ENCODE measurements at regions not wholly inside any gene's neighbourhood (a gene's known extent, or its start where the extent isn't known, plus 50 kb on each side); places are given as distances from the start of the nearest gene placed in this dataset.

DNA sequence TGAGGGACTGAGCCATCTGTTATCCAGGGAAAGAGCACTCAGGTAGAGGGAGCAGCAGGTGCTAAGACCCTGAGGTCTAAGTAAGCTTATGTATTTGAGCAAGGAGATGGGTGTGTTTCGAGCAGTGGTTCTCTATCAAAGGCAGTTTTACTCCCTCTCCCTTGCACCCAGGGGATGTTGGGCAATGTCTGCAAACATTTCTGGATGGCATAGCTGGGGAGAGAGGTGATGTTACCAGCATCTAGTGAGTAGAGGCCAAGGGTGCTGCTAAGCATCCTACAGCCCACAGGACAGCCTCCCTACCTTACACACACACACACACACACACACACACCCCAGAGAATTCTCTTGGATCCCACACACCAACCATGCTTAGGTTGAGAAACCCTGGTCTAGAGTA is 221.0 kb upstream of the PWP1 start:
- TF ChIP-seq, protein P1, sequence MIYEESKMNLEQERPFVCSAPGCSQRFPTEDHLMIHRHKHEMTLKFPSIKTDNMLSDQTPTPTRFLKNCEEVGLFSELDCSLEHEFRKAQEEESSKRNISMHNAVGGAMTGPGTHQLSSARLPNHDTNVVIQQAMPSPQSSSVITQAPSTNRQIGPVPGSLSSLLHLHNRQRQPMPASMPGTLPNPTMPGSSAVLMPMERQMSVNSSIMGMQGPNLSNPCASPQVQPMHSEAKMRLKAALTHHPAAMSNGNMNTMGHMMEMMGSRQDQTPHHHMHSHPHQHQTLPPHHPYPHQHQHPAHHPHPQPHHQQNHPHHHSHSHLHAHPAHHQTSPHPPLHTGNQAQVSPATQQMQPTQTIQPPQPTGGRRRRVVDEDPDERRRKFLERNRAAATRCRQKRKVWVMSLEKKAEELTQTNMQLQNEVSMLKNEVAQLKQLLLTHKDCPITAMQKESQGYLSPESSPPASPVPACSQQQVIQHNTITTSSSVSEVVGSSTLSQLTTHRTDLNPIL (CRISPR knock-in tag; IDR thresholded peaks at IDR 0.05; ENCODE audit: low read depth): no peak
- TF ChIP-seq ARNTL (CRISPR knock-in tag; IDR thresholded peaks at IDR 0.05; ENCODE audit: borderline replicate concordance, low read depth) (no peak), TCF4 (CRISPR knock-in tag; IDR thresholded peaks at IDR 0.05; ENCODE audit: borderline replicate concordance) (no peak), BACH2 (CRISPR knock-in tag; IDR thresholded peaks at IDR 0.05; ENCODE audit: borderline replicate concordance) (no peak), ZFP3 (CRISPR knock-in tag; IDR thresholded peaks at IDR 0.05) (no peak), ZNF70 (CRISPR knock-in tag; IDR thresholded peaks at IDR 0.05) (no peak), ZNF565 (CRISPR knock-in tag; conservative IDR thresholded peaks at IDR 0.05; ENCODE audit: low read depth) (no peak), PPARA (CRISPR knock-in tag; IDR thresholded peaks at IDR 0.05; ENCODE audit: borderline replicate concordance) (no peak)
- TF ChIP-seq, protein P2, sequence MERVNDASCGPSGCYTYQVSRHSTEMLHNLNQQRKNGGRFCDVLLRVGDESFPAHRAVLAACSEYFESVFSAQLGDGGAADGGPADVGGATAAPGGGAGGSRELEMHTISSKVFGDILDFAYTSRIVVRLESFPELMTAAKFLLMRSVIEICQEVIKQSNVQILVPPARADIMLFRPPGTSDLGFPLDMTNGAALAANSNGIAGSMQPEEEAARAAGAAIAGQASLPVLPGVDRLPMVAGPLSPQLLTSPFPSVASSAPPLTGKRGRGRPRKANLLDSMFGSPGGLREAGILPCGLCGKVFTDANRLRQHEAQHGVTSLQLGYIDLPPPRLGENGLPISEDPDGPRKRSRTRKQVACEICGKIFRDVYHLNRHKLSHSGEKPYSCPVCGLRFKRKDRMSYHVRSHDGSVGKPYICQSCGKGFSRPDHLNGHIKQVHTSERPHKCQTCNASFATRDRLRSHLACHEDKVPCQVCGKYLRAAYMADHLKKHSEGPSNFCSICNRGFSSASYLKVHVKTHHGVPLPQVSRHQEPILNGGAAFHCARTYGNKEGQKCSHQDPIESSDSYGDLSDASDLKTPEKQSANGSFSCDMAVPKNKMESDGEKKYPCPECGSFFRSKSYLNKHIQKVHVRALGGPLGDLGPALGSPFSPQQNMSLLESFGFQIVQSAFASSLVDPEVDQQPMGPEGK (CRISPR knock-in tag; IDR thresholded peaks at IDR 0.05; ENCODE audit: borderline replicate concordance): no peak
